GM18870 (cell line): ENCODE measurements at regions not wholly inside any gene's neighbourhood (a gene's known extent, or its start where the extent isn't known, plus 50 kb on each side); places are given as distances from the start of the nearest gene placed in this dataset.

Experiments
- ATAC-seq: cut with Tn5 transposase; IDR thresholded peaks from one replicate; pipeline ENCODE4 v1.9.1; 2021; ENCODE audit warnings: moderate library complexity; ENCODE audit not compliant: unreplicated experiment

- ATAC-seq, result no peak
Observed at GRCh38 chr20:7606941-7607340, 333.3 kb downstream of the HAO1 start.

GRCh38 chr20:7608250-7608649, 332.0 kb downstream of the HAO1 start:
- ATAC-seq, result no peak

GRCh38 chr20:7609251-7609650, 331.0 kb downstream of the HAO1 start:
- ATAC-seq, result no peak

- no peak for ATAC-seq
Observed at GRCh38 chr20:7610681-7611080, 329.6 kb downstream of the HAO1 start.

- no peak for ATAC-seq
Observed at GRCh38 chr20:7617797-7618196, 322.5 kb downstream of the HAO1 start.

- no peak for ATAC-seq
Observed at GRCh38 chr20:7622399-7622961, 317.8 kb downstream of the HAO1 start.

- no peak for ATAC-seq
Observed at GRCh38 chr20:7624886-7625285, 315.4 kb downstream of the HAO1 start.

GRCh38 chr20:7627734-7628663, 312.3 kb downstream of the HAO1 start:
- no peak for ATAC-seq

GRCh38 chr20:7629880-7630279, 310.4 kb downstream of the HAO1 start:
- ATAC-seq, result no peak

GRCh38 chr20:7637184-7637583, 303.1 kb downstream of the HAO1 start:
- no peak for ATAC-seq

GRCh38 chr20:7650086-7650879, 290.0 kb downstream of the HAO1 start:
- ATAC-seq, result no peak

GRCh38 chr20:7654231-7654630, 286.0 kb downstream of the HAO1 start:
- ATAC-seq, result no peak

GRCh38 chr20:7656687-7657467, 283.4 kb downstream of the HAO1 start:
- ATAC-seq, result no peak

GRCh38 chr20:7657569-7657968, 282.7 kb downstream of the HAO1 start:
- no peak for ATAC-seq

- ATAC-seq, result no peak
Observed at GRCh38 chr20:7660165-7660564, 280.1 kb downstream of the HAO1 start.

GRCh38 chr20:7665376-7665775, 274.9 kb downstream of the HAO1 start:
- ATAC-seq, result no peak

GRCh38 chr20:7667194-7667593, 273.1 kb downstream of the HAO1 start:
- no peak for ATAC-seq

- no peak for ATAC-seq
Observed at GRCh38 chr20:7672571-7672970, 267.7 kb downstream of the HAO1 start.

GRCh38 chr20:7673841-7674240, 266.4 kb downstream of the HAO1 start:
- no peak for ATAC-seq

- ATAC-seq, result no peak
Observed at GRCh38 chr20:7682916-7683315, 257.3 kb downstream of the HAO1 start.

GRCh38 chr20:7687065-7687464, 253.2 kb downstream of the HAO1 start:
- ATAC-seq, result no peak
